ENCODE measurements at regions not wholly inside any gene's neighbourhood (a gene's known extent, or its start where the extent isn't known, plus 50 kb on each side); places are given as distances from the start of the nearest gene placed in this dataset.

DNA sequence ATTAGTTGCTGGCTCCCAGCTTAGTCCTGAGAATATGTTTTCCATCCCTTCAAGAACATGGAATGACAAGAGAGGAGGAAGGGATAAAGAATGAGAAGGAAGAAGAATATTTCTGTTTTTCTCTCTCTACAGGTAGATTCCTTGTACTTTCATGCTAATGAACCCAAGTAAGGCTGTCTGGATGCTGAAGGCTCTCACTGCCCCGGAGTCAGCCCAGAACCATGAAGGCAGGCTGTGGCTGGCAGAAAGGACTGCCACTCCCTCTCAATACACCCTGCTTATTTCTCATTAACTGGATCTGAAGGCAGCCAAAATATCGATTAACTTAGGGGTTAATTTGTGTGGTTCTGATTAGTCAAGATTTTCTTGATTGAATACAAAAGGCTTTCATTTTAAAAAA, 93.1 kb upstream of the NPAS2 start:
- TF ChIP-seq TCF7L2 (IDR thresholded peaks at IDR 0.05; ENCODE audit: borderline replicate concordance, low read depth, low read length) (no peak), ZBTB7A (tag by site-specific recombination; IDR thresholded peaks at IDR 0.05; ENCODE audit: low read depth) (no peak), ZNF654 (tag by site-specific recombination; IDR thresholded peaks at IDR 0.05; ENCODE audit: low read depth) (no peak), ZNF596 (tag by site-specific recombination; IDR thresholded peaks at IDR 0.05) (no peak), TRIM28 (IDR thresholded peaks at IDR 0.05; ENCODE audit: borderline replicate concordance, low read length) (no peak), RBAK (tag by site-specific recombination; IDR thresholded peaks at IDR 0.05) (no peak), GLIS1 (tag by site-specific recombination; IDR thresholded peaks at IDR 0.05) (no peak), EGR2 (tag by site-specific recombination; IDR thresholded peaks at IDR 0.05; ENCODE audit: low read depth) (no peak), ZNF140 (tag by site-specific recombination; IDR thresholded peaks at IDR 0.05) (no peak), PRDM1 (tag by site-specific recombination; IDR thresholded peaks at IDR 0.05) (no peak)
- TF ChIP-seq, protein P1, sequence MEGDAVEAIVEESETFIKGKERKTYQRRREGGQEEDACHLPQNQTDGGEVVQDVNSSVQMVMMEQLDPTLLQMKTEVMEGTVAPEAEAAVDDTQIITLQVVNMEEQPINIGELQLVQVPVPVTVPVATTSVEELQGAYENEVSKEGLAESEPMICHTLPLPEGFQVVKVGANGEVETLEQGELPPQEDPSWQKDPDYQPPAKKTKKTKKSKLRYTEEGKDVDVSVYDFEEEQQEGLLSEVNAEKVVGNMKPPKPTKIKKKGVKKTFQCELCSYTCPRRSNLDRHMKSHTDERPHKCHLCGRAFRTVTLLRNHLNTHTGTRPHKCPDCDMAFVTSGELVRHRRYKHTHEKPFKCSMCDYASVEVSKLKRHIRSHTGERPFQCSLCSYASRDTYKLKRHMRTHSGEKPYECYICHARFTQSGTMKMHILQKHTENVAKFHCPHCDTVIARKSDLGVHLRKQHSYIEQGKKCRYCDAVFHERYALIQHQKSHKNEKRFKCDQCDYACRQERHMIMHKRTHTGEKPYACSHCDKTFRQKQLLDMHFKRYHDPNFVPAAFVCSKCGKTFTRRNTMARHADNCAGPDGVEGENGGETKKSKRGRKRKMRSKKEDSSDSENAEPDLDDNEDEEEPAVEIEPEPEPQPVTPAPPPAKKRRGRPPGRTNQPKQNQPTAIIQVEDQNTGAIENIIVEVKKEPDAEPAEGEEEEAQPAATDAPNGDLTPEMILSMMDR (tag by site-specific recombination; IDR thresholded peaks at IDR 0.05): no peak
- TF ChIP-seq, protein P2, sequence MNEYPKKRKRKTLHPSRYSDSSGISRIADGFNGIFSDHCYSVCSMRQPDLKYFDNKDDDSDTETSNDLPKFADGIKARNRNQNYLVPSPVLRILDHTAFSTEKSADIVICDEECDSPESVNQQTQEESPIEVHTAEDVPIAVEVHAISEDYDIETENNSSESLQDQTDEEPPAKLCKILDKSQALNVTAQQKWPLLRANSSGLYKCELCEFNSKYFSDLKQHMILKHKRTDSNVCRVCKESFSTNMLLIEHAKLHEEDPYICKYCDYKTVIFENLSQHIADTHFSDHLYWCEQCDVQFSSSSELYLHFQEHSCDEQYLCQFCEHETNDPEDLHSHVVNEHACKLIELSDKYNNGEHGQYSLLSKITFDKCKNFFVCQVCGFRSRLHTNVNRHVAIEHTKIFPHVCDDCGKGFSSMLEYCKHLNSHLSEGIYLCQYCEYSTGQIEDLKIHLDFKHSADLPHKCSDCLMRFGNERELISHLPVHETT (tag by site-specific recombination; IDR thresholded peaks at IDR 0.05): no peak
- TF ChIP-seq, protein P3, sequence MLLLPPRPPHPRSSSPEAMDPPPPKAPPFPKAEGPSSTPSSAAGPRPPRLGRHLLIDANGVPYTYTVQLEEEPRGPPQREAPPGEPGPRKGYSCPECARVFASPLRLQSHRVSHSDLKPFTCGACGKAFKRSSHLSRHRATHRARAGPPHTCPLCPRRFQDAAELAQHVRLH (tag by site-specific recombination; IDR thresholded peaks at IDR 0.05): no peak

Measured in HEK293 (cell line).